Activated CD4-positive, alpha-beta T cell treated with anti-CD3 and anti-CD28 coated beads, Interleukin-2, amount 10 ng/mL, durations not matched to agents 7 days and 5 days (primary cell): ENCODE measurements at regions not wholly inside any gene's neighbourhood (a gene's known extent, or its start where the extent isn't known, plus 50 kb on each side); places are given as distances from the start of the nearest gene placed in this dataset.

Experiments used
- CTCF ChIA-PET: fragments of 350-600 bp; sonication (Branson Sonifier 250); formaldehyde crosslinking; loops from one replicate; lab custom pipeline; 2021; ENCODE audit warnings: antibody characterized with exemption; lab: Charles Lee
- POLR2A ChIA-PET: fragments of 350-600 bp; sonication (Branson Sonifier 250); formaldehyde crosslinking; loops from one replicate; lab custom pipeline; 2021; ENCODE audit warnings: antibody characterized with exemption; lab: Charles Lee
- DNase-seq: peaks from one replicate; pipeline ENCODE4 v3.0.0-alpha.2; 2020
- H3K27ac Mint-ChIP-seq: one replicate; pipeline ENCODE4 v1.8.0; 2021; ENCODE audit warnings: mild to moderate bottlenecking, moderate library complexity, mixed read lengths
- H3K27me3 Mint-ChIP-seq: one replicate; pipeline ENCODE4 v1.8.0; 2021; ENCODE audit warnings: mixed read lengths
- H3K36me3 Mint-ChIP-seq: one replicate; pipeline ENCODE4 v1.8.0; 2021; ENCODE audit warnings: low read depth, mixed read lengths
- H3K4me1 Mint-ChIP-seq: one replicate; pipeline ENCODE4 v1.8.0; 2021; ENCODE audit warnings: mixed read lengths
- H3K4me3 Mint-ChIP-seq: one replicate; pipeline ENCODE4 v1.8.0; 2021; ENCODE audit warnings: mild to moderate bottlenecking, moderate library complexity, mixed read lengths
- H3K9me3 Mint-ChIP-seq: one replicate; pipeline ENCODE4 v1.8.0; 2021; ENCODE audit warnings: mixed read lengths

DNA sequence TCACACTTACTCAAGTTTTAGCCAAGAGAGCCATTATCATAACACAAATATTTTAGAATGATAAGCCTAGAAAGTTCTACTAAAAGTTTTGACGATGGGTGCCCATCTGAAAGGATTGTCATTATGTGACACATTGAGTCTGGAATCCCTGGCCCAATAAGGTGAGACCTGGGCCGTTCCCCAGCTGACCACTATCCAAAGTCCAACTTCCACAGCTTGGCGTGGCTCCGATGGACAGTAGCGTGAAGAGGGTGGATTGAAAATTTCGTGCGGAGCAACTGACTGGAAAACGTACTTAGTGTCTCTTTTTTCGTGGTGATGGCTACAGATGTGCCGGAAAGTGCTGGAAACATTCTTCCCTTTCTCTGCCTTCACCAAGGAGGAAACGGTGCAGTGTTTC is 439.0 kb upstream of the ZMIZ1 start:
- Mint-ChIP-seq H3K9me3 (no peaks in the 10 kb centered on the region), H3K27me3 (no peaks in the 10 kb centered on the region), H3K4me1 (no peaks in the 10 kb centered on the region), H3K27ac (no peak overlapping the region), H3K4me3 (no peak overlapping the region), H3K36me3 (no peaks in the 10 kb centered on the region)
- no peak for DNase-seq
- CTCF ChIA-PET: interaction anchor here (0.9 kb wide), 1 partner anchor 13 kb away, joined by 4 read pairs; no protein-coding TSS in a partner anchor
- POLR2A ChIA-PET: no interaction called here

DNA sequence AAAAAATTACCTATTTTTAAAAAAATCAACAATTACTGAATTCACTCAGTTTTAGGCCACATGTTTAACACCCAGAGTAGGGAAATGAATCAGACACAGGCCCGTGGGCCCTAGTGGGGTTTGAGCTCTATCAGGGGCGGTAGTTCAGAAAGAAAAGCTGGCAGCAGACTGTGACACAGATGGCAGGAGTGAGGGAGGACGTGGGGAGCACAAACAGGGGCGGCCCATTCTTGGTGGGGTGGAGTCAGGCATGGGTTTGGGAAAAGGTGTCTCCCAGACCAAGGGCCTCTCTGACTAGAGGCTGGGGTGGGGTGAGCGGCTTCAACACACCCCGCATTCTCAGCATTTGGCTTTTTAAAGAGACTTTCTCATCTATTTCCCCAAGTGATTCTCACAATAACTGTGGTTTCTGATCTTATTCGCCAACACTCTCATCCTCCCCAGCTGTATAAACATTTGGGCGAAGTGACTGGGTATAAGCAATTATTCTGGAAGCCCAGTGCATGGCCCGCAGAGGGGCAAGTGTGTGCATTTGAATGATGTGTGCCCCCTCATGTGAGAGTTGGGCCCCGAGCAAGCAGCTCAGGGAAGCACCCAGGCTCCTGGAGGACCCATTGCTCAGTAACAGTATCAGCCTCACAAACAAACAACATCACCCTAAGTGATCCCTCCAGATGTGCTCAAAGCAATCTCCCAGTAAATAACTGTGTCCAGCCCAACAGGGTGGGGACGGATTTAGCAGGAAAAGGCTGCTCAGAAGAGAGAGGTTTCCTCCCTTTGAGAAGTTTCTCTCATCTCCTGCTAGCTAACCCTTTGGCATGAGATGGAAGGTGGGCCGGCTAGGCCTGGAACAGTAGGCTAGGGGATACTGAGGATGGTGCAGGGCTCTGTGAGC is 437.6 kb upstream of the ZMIZ1 start:
- no peaks in the 10 kb centered on the region for H3K4me1 Mint-ChIP-seq
- no peak for DNase-seq

DNA sequence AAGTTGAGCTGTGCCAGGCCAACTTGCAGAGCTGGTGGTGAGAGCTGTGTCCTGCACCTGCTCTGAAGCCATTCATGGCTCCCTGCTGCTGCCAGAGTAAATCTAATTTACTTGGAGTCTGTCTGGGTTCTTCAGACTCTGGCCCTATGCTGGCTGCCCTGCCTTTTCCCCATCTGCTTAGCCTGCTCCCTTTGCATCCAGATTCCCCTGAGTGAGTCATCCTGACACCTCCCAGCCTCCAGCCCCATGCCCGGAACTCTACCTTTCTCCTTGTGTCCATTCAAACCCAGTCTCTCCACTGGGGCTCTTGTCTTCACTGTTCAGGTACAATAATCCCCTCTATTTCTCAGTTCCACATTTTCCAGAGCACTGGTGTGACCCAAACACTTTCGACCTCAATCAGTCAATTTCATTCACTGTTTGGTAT is 434.4 kb upstream of the ZMIZ1 start:
- Mint-ChIP-seq H3K4me1 (no peaks in the 10 kb centered on the region), H3K9me3 (no peaks in the 10 kb centered on the region), H3K27me3 (no peaks in the 10 kb centered on the region), H3K36me3 (no peaks in the 10 kb centered on the region), H3K27ac (no peak overlapping the region), H3K4me3 (no peak overlapping the region)
- CTCF ChIA-PET: no interaction called here
- no peak for DNase-seq
- POLR2A ChIA-PET: no interaction called here

More for the DNA sequence above, 437.6 kb upstream of the ZMIZ1 start:
- Mint-ChIP-seq H3K27ac (no peak overlapping the region), H3K36me3 (no peaks in the 10 kb centered on the region), H3K9me3 (no peaks in the 10 kb centered on the region), H3K4me3 (no peak overlapping the region), H3K27me3 (no peaks in the 10 kb centered on the region)
- POLR2A ChIA-PET: no interaction called here
- CTCF ChIA-PET: no interaction called here

DNA sequence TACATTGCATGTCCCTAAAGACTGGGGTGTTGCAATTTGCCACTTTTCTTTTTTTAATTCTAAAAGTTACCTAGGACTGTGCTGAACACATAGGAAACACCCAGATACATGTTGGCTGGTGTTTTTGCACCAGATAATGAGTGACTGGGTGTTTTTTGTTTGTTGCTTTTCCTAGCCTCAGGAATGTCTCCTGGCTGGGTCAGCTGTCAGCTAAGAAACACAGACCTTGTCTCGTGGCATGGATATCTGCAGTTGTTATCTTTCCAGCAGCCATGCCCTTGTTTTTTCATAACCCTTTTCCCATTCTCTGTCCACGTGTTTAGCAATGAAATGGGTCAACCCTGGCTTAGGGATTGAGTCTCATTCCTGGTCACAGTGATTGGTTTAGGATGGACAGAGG is 433.9 kb upstream of the ZMIZ1 start:
- Mint-ChIP-seq H3K9me3 (no peaks in the 10 kb centered on the region), H3K36me3 (no peaks in the 10 kb centered on the region), H3K4me1 (no peaks in the 10 kb centered on the region), H3K27ac (no peak overlapping the region), H3K4me3 (no peak overlapping the region), H3K27me3 (no peaks in the 10 kb centered on the region)
- ChIA-PET POLR2A (no interaction called here), CTCF (no interaction called here)
- DNase-seq: no peak

DNA sequence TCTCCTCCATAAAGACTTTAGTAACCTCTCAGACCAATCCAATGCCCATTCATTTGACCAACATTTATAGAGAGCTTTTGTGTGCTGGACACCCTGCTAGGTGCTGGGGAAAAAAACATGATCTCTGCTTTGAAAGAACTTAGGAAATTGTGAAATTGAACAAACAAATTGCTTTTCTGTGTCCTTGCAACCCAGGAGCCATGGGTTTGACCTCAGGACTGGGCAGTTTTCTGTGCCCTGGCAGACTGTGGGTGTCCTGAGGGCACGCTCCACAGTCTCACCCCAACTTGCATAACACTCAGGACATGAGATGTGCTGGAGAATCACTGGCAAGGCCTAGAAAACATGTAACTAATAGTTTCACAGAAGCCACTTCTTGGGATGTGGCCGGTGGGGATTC is 429.1 kb upstream of the ZMIZ1 start:
- DNase-seq: no peak
- Mint-ChIP-seq H3K36me3 (no peaks in the 10 kb centered on the region), H3K4me3 (no peak overlapping the region), H3K27me3 (peaks cover 1% of the 10 kb centered on the region), H3K4me1 (no peaks in the 10 kb centered on the region), H3K9me3 (no peaks in the 10 kb centered on the region), H3K27ac (no peak overlapping the region)
- ChIA-PET POLR2A (no interaction called here), CTCF (no interaction called here)

DNA sequence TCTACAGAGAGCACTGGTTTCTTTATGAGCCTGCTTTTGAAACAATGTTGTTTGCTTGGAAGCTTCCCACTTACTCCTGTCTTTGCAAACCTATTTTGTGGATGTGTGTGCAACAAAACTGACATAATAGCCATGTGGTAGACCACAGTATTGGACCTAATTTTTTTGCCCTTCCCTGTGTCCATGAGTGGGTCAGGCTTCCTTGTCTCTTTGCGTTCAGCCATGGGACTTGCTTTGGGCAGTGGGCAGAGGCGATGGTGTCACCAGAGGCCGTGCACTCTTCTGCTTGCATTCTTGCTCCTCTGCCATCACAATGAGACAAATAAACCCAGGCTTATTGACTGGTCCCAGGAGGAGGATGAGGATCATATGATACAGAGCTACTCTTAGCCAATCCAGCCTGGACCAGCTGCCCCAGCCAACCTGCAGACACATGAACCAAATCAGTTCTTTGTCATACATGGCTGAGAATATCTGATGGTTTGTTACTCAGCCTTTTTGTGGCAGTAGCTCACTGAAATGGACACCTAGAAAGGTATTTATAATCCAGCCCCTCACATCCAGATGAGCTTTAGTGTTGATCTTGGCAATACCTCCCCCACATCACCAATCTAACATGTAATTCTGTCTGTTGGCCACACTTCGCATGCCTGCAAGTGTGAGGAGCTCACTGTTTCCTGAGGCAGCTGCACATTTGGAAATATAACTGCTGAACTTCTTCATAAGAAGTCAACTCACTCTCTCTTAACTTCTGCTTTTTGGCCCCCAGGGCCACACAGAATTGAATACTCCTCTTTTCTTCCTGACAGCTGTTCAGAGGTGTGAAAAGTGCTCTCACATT is 427.8 kb upstream of the ZMIZ1 start:
- ChIA-PET POLR2A (no interaction called here), CTCF (interaction anchor here (1.3 kb wide), 1 partner anchor 17 kb away, joined by 3 read pairs; no protein-coding TSS in a partner anchor)
- DNase-seq: no peak
- H3K4me3 Mint-ChIP-seq: no peak overlapping the region
- no peak overlapping the region for H3K27ac Mint-ChIP-seq
- no peaks in the 10 kb centered on the region for H3K4me1 Mint-ChIP-seq
- H3K27me3 Mint-ChIP-seq: peaks cover 1% of the 10 kb centered on the region
- H3K9me3 Mint-ChIP-seq: no peaks in the 10 kb centered on the region
- H3K36me3 Mint-ChIP-seq: no peaks in the 10 kb centered on the region

DNA sequence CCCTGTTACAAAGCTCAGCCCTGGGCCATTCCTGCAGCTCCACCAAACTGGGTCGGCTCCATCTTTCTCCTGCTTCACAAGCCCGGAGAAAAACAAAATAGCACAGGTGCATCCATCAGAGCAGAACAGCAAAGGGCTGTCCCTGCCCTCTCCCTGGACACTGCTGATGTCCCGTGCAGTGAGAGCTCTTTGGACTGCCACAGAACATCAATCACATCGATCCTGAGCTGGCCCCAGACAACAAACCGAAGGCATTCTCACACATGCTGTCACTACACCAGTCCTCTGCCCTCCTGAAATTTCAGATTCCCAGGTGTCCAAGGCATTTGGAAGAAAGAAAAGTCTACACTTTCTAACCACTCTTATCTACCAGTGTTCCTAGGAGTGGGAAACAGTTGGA is 427.1 kb upstream of the ZMIZ1 start:
- no peak for DNase-seq
- H3K27me3 Mint-ChIP-seq: peaks cover 1% of the 10 kb centered on the region
- no peaks in the 10 kb centered on the region for H3K36me3 Mint-ChIP-seq
- POLR2A ChIA-PET: no interaction called here
- CTCF ChIA-PET: interaction anchor here (0.8 to 1.3 kb wide), 2 partner anchors 9 to 16 kb away, joined by 3 read pairs; no protein-coding TSS in a partner anchor
- H3K4me3 Mint-ChIP-seq: no peak overlapping the region
- H3K4me1 Mint-ChIP-seq: no peaks in the 10 kb centered on the region
- no peak overlapping the region for H3K27ac Mint-ChIP-seq
- no peaks in the 10 kb centered on the region for H3K9me3 Mint-ChIP-seq

DNA sequence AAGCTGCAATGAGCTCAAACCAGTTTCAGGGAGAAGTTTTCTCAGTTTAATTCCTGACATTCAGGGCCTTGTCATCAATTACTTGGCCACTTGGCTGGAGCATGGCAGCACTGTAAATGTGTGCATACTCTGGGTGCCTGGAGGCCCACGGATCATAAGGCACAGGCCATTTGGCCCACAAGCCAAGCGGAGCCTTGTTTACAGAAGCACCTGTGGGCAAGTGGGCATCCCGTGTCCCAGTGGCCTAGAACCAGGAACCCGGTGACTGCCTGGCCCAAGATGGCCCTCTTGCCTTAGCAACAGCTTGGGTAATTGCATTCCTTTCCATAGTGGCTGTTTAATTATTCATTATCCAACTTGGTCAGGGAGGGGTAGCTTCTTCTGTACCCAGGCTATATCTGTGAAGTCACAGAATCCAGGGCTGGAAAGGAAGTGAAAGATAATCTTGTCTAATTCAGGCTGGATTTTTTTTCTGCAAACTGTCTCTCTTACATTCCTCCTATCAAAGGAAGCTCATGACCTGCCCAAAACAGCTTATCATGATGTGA is 426.4 kb upstream of the ZMIZ1 start:
- Mint-ChIP-seq H3K27ac (no peak overlapping the region), H3K27me3 (peaks cover 2% of the 10 kb centered on the region), H3K4me3 (no peak overlapping the region), H3K4me1 (no peaks in the 10 kb centered on the region), H3K9me3 (no peaks in the 10 kb centered on the region), H3K36me3 (no peaks in the 10 kb centered on the region)
- ChIA-PET CTCF (interaction anchor here (0.8 to 1.3 kb wide), 2 partner anchors 10 to 15 kb away, joined by 3 read pairs; no protein-coding TSS in a partner anchor), POLR2A (no interaction called here)
- DNase-seq: no peak

DNA sequence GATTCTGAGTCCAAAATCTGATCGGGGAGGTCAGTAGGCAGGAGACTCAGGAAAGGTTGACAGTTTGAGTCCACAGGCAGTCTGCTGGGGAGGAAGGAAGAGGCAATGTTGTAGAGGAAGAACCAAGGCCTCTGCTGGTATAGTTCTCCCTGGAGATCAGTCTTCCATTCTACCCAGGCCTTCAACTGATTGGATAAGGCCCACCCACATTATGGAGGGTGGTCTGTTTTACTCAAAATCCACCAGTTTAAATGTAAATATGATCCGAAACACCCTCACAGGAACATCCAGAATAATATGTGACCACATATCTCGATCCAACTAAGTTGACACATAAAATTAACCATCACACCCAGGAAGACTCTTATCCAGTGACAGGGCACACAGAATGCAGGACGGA is 425.3 kb upstream of the ZMIZ1 start:
- H3K4me1 Mint-ChIP-seq: no peaks in the 10 kb centered on the region
- no peaks in the 10 kb centered on the region for H3K9me3 Mint-ChIP-seq
- H3K27me3 Mint-ChIP-seq: peaks cover 3% of the 10 kb centered on the region
- ChIA-PET CTCF (no interaction called here), POLR2A (no interaction called here)
- no peak overlapping the region for H3K4me3 Mint-ChIP-seq
- H3K36me3 Mint-ChIP-seq: no peaks in the 10 kb centered on the region
- no peak overlapping the region for H3K27ac Mint-ChIP-seq
- DNase-seq: no peak

DNA sequence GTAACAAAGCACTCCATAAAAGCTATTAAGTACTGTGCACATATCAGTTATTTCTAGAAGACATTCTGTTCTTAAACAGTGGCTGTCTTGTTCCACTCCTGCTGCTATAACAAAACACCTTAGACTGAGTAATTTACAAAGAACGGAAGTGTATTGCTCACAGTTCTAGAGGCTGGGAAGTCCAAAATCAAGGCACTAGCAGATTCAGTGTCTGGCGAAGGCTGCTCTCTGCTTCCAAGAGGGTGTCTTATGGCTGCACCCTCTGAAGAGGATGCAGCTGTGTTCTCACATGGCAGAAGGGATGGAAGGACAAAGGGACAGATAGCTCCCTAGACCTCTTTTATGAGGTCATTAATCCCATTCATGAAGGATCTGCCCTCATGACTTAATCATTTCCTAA is 424.2 kb upstream of the ZMIZ1 start:
- ChIA-PET POLR2A (no interaction called here), CTCF (no interaction called here)
- no peak overlapping the region for H3K27ac Mint-ChIP-seq

DNA sequence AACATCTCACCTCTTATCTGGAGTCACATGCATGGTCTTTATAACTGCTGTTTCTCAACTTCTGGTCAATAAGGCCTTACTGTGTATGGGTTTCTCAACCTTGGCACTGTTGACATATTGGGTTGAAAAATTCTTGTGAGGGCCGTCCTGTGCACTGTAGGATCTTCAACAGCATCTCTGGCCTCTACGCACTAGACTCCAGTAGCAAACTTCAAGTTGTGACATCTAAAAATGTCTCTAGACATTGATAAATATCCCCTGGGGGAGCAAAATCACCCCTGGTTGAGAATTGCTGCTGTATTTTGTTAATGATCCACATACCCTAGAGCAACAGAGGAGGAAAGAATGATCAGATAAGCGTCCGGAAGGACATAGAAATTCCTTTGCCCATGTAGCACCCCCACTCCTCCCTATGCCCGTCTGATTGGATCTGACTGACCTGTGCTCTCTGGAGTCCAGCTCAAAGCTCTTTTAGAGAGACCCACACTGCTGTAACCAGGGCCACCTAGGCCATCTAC is 423.5 kb upstream of the ZMIZ1 start:
- POLR2A ChIA-PET: no interaction called here
- Mint-ChIP-seq H3K9me3 (no peaks in the 10 kb centered on the region), H3K27ac (no peak overlapping the region), H3K36me3 (no peaks in the 10 kb centered on the region), H3K4me3 (no peak overlapping the region), H3K27me3 (peaks cover 10% of the 10 kb centered on the region), H3K4me1 (no peaks in the 10 kb centered on the region)
- no peak for DNase-seq
- CTCF ChIA-PET: no interaction called here

More for the DNA sequence above, 424.2 kb upstream of the ZMIZ1 start:
- Mint-ChIP-seq H3K4me1 (no peaks in the 10 kb centered on the region), H3K4me3 (no peak overlapping the region), H3K9me3 (no peaks in the 10 kb centered on the region), H3K27me3 (peaks cover 5% of the 10 kb centered on the region), H3K36me3 (no peaks in the 10 kb centered on the region)
- no peak for DNase-seq

DNA sequence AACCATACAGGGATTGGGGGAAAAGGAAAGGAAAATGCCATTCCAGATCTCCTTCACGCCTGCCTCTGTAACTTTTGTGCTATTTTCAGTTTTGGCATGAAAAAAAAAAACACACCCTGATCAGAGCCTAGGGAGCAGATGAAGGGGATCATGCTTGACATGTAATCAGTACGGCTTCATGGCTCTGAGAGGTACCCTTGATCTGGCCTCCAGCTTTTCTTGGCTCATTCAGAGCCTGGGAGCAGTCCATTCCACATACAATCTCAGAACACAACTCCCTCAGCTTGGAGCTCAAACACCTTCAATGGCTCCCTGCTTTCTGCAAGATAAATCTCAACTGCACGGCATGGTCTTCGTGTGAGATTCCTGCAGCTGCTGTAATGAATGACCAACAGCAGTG is 422.8 kb upstream of the ZMIZ1 start:
- Mint-ChIP-seq H3K27ac (no peak overlapping the region), H3K27me3 (peaks cover 10% of the 10 kb centered on the region), H3K9me3 (no peaks in the 10 kb centered on the region), H3K4me3 (no peak overlapping the region), H3K36me3 (no peaks in the 10 kb centered on the region), H3K4me1 (no peaks in the 10 kb centered on the region)
- ChIA-PET POLR2A (no interaction called here), CTCF (no interaction called here)
- no peak for DNase-seq
